GM12864 (cell line): ENCODE measurements at regions not wholly inside any gene's neighbourhood (a gene's known extent, or its start where the extent isn't known, plus 50 kb on each side); places are given as distances from the start of the nearest gene placed in this dataset.

ENCODE experiments used
- DNase-seq: peaks from one replicate; pipeline ENCODE4 v3.0.0-alpha.2; 2011; ENCODE audit warnings: low read depth
- H3K4me3 ChIP-seq: 2 replicates; pipeline ENCODE4 v1.5.1; 2011; ENCODE audit warnings: mild to moderate bottlenecking, low read depth, low read length, control low read depth
- CTCF ChIP-seq: IDR thresholded peaks from 2 replicates; pipeline ENCODE4 v1.5.1; 2011; ENCODE audit warnings: low read depth, mild to moderate bottlenecking, moderate library complexity, low read length, control low read depth, inconsistent platforms; ENCODE audit errors: missing control alignments

- no peak overlapping the region for H3K4me3 ChIP-seq
- TF ChIP-seq CTCF, result no peak
- no peak for DNase-seq
These were observed 289.0 kb downstream of the RNF144A start for GRCh38 chr2:7206111-7206810.

- H3K4me3 ChIP-seq, result no peak overlapping the region
- no peak for DNase-seq
- TF ChIP-seq CTCF, result no peak
These were observed 290.4 kb downstream of the RNF144A start for GRCh38 chr2:7207631-7208030.

GRCh38 chr2:7209757-7210555, 292.7 kb downstream of the RNF144A start:
- no peak for DNase-seq
- H3K4me3 ChIP-seq, result no peak overlapping the region
- no peak for TF ChIP-seq CTCF

- no peak for TF ChIP-seq CTCF
- no peak for DNase-seq
- no peak overlapping the region for H3K4me3 ChIP-seq
These were observed 293.5 kb downstream of the RNF144A start for GRCh38 chr2:7210712-7211111.

- TF ChIP-seq CTCF, result no peak
- H3K4me3 ChIP-seq, result no peak overlapping the region
- DNase-seq, result no peak
These were observed 308.6 kb downstream of the RNF144A start for GRCh38 chr2:7225848-7226247.

GRCh38 chr2:7226501-7226900, 309.3 kb downstream of the RNF144A start:
- no peak overlapping the region for H3K4me3 ChIP-seq
- TF ChIP-seq CTCF, result no peak
- DNase-seq, result no peak
